ENCODE measurements at regions not wholly inside any gene's neighbourhood (a gene's known extent, or its start where the extent isn't known, plus 50 kb on each side); places are given as distances from the start of the nearest gene placed in this dataset.

DNA sequence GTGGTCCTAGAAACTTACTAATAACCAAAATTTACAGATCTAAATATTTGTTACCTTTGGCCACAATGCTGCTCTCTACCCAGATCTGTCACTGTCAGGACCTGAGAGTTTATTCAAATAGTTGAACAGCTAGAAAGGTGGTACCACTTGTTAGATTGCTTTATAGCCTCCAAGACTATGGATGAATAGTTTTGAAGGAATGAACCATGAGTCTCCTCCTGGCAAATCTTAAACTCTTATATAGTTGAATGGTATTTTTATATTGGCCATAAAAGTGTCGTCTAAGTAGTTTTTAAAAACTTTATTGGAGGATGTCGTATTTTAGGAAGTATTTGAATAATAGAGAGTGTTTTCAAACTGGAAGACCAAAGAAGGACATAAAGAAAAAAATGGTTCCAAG lies 178.7 kb downstream of the AHR start:
- no peak overlapping the region for H3K4me2 ChIP-seq (ENCODE audit: low read depth, low read length, poor library complexity, severe bottlenecking)
- H2AFZ ChIP-seq (ENCODE audit: low read length) = no peak overlapping the region
- peaks cover 4% of the 10 kb centered on the region for H3K4me1 ChIP-seq (ENCODE audit: insufficient read depth, low read length, poor library complexity, severe bottlenecking)
- H3K36me3 ChIP-seq (ENCODE audit: insufficient read depth, low read length) = no peaks in the 10 kb centered on the region
- no peaks in the 10 kb centered on the region for H3K27me3 ChIP-seq (ENCODE audit: insufficient read depth, low read length, poor library complexity, severe bottlenecking)
- no peak overlapping the region for H3K4me3 ChIP-seq (ENCODE audit: low read length, poor library complexity, severe bottlenecking)
- H3K9me2 ChIP-seq (replicated peaks; ENCODE audit: low read depth, low read length) = no peaks in the 10 kb centered on the region
- no peak overlapping the region for H3K9ac ChIP-seq (ENCODE audit: low read depth, low read length, poor library complexity, severe bottlenecking)
- no peak for TF ChIP-seq EZH2phosphoT487 (IDR thresholded peaks at IDR 0.05; ENCODE audit: borderline replicate concordance)
- TF ChIP-seq, protein P1, sequence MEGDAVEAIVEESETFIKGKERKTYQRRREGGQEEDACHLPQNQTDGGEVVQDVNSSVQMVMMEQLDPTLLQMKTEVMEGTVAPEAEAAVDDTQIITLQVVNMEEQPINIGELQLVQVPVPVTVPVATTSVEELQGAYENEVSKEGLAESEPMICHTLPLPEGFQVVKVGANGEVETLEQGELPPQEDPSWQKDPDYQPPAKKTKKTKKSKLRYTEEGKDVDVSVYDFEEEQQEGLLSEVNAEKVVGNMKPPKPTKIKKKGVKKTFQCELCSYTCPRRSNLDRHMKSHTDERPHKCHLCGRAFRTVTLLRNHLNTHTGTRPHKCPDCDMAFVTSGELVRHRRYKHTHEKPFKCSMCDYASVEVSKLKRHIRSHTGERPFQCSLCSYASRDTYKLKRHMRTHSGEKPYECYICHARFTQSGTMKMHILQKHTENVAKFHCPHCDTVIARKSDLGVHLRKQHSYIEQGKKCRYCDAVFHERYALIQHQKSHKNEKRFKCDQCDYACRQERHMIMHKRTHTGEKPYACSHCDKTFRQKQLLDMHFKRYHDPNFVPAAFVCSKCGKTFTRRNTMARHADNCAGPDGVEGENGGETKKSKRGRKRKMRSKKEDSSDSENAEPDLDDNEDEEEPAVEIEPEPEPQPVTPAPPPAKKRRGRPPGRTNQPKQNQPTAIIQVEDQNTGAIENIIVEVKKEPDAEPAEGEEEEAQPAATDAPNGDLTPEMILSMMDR (conservative IDR thresholded peaks at IDR 0.05; ENCODE audit: low read length) = no peak
- H3K9me3 ChIP-seq (ENCODE audit: insufficient read depth, low read depth, low read length) = no peaks in the 10 kb centered on the region
- H3K79me2 ChIP-seq (ENCODE audit: insufficient read depth, low read length) = no peaks in the 10 kb centered on the region
- no peaks in the 10 kb centered on the region for H4K20me1 ChIP-seq (ENCODE audit: insufficient read depth, low read length, poor library complexity, severe bottlenecking)
- H3F3A ChIP-seq (ENCODE audit: low read depth) = no peaks in the 10 kb centered on the region

DNA sequence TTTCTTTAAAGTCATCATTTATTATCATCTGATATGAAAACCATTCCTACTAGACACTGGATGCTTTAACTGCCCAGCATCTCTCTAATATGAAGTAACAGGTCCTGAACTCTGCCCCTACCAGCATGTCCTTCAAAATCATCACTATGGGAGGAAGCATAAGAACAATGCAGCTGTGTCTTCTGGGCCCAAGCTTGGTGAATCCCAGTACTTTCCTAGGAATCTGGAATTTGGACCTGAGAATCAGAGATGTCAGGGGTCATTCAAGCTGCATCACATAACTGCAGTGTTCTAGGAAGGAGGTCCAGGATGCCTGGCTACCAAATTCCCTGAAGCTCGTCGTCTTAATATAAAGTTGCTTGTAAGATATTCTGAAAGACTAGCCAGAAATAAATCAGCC lies 182.7 kb downstream of the AHR start:
- Histone ChIP-seq H3K4me2 (ENCODE audit: low read depth, low read length, poor library complexity, severe bottlenecking) (no peak overlapping the region), H3K9ac (ENCODE audit: low read depth, low read length, poor library complexity, severe bottlenecking) (no peak overlapping the region), H3K4me1 (ENCODE audit: insufficient read depth, low read length, poor library complexity, severe bottlenecking) (no peaks in the 10 kb centered on the region), H4K20me1 (ENCODE audit: insufficient read depth, low read length, poor library complexity, severe bottlenecking) (no peaks in the 10 kb centered on the region), H3F3A (ENCODE audit: low read depth) (no peaks in the 10 kb centered on the region), H2AFZ (ENCODE audit: low read length) (no peak overlapping the region), H3K9me2 (replicated peaks; ENCODE audit: low read depth, low read length) (no peaks in the 10 kb centered on the region), H3K27me3 (ENCODE audit: insufficient read depth, low read length, poor library complexity, severe bottlenecking) (no peaks in the 10 kb centered on the region), H3K9me3 (ENCODE audit: insufficient read depth, low read depth, low read length) (0 out of 2 replicates have a peak, but pooled peaks cover 3% of the 10 kb centered on the region), H3K36me3 (ENCODE audit: insufficient read depth, low read length) (no peaks in the 10 kb centered on the region), H3K79me2 (ENCODE audit: insufficient read depth, low read length) (no peaks in the 10 kb centered on the region), H3K4me3 (ENCODE audit: low read length, poor library complexity, severe bottlenecking) (no peak overlapping the region)
- TF ChIP-seq, protein P1 (conservative IDR thresholded peaks at IDR 0.05; ENCODE audit: low read length) = no peak
- no peak for TF ChIP-seq EZH2phosphoT487 (IDR thresholded peaks at IDR 0.05; ENCODE audit: borderline replicate concordance)

DNA sequence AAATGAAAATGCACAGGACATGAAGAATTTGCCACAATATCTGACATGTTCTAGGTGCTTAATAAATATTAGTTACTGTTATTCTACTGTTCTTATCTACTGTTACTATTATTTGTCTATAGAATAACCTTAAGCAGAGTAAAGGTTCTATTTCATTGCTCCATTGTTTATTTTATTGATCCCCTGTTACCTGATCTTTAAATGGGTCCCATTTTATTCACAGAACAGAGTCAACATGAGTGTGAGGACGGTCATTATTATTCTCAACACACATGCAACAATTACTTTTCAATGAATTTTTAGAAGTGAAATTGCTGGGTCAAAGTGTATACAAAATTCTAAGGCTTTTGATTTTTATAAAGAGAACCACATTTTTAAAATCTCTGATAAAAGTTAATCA lies 186.9 kb downstream of the AHR start:
- H3K9me2 ChIP-seq (replicated peaks; ENCODE audit: low read depth, low read length) = no peaks in the 10 kb centered on the region
- H3K4me3 ChIP-seq (ENCODE audit: low read length, poor library complexity, severe bottlenecking) = no peak overlapping the region
- H4K20me1 ChIP-seq (ENCODE audit: insufficient read depth, low read length, poor library complexity, severe bottlenecking) = no peaks in the 10 kb centered on the region
- 0 out of 2 replicates have a peak, but pooled peaks cover 3% of the 10 kb centered on the region for H3K9me3 ChIP-seq (ENCODE audit: insufficient read depth, low read depth, low read length)
- no peak overlapping the region for H2AFZ ChIP-seq (ENCODE audit: low read length)
- H3K4me1 ChIP-seq (ENCODE audit: insufficient read depth, low read length, poor library complexity, severe bottlenecking) = no peaks in the 10 kb centered on the region
- H3K9ac ChIP-seq (ENCODE audit: low read depth, low read length, poor library complexity, severe bottlenecking) = no peak overlapping the region
- no peaks in the 10 kb centered on the region for H3F3A ChIP-seq (ENCODE audit: low read depth)
- no peak overlapping the region for H3K4me2 ChIP-seq (ENCODE audit: low read depth, low read length, poor library complexity, severe bottlenecking)
- no peak for TF ChIP-seq EZH2phosphoT487 (IDR thresholded peaks at IDR 0.05; ENCODE audit: borderline replicate concordance)
- TF ChIP-seq, protein P1 (conservative IDR thresholded peaks at IDR 0.05; ENCODE audit: low read length) = no peak
- no peaks in the 10 kb centered on the region for H3K36me3 ChIP-seq (ENCODE audit: insufficient read depth, low read length)
- no peaks in the 10 kb centered on the region for H3K27me3 ChIP-seq (ENCODE audit: insufficient read depth, low read length, poor library complexity, severe bottlenecking)
- no peaks in the 10 kb centered on the region for H3K79me2 ChIP-seq (ENCODE audit: insufficient read depth, low read length)

Measured in Loucy (cell line).